ENCODE measurements at regions not wholly inside any gene's neighbourhood (a gene's known extent, or its start where the extent isn't known, plus 50 kb on each side); places are given as distances from the start of the nearest gene placed in this dataset.

DNA sequence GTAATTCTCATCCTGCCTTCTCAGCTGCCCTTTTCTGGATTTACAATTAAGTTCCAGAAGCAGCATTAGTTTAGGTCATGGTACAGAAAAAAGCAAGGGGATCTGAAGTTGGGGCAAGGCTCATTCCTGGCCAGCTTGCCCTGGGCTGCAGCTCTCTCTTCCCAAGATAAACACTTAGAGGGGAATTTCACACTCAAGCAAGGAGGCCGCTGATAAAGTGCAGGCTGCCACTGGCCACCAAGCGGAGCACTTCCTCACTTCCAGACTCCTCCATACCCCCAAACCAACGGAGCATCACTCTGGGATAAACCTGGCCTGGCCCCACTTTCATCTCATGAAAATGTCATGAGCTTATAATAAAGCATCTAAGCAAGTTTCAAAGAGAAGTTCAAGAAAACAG lies 445.5 kb upstream of the MKI67 start:
- H3K4me1 ChIP-seq (ENCODE audit: insufficient read depth, poor library complexity, severe bottlenecking), result no peaks in the 10 kb centered on the region
- peaks cover 4% of the 10 kb centered on the region for H3K27me3 ChIP-seq (ENCODE audit: insufficient read depth, poor library complexity, severe bottlenecking)
- H3K4me3 ChIP-seq (ENCODE audit: severe bottlenecking), result no peak overlapping the region
- ATAC-seq (ENCODE audit: low read depth) (no peak), DNase-seq (ENCODE audit: low spot score) (no peak)
- no peak overlapping the region for H3K27ac ChIP-seq (ENCODE audit: poor library complexity, severe bottlenecking)
- no peaks in the 10 kb centered on the region for H3K36me3 ChIP-seq (ENCODE audit: low read depth)
- TF ChIP-seq, protein P1, sequence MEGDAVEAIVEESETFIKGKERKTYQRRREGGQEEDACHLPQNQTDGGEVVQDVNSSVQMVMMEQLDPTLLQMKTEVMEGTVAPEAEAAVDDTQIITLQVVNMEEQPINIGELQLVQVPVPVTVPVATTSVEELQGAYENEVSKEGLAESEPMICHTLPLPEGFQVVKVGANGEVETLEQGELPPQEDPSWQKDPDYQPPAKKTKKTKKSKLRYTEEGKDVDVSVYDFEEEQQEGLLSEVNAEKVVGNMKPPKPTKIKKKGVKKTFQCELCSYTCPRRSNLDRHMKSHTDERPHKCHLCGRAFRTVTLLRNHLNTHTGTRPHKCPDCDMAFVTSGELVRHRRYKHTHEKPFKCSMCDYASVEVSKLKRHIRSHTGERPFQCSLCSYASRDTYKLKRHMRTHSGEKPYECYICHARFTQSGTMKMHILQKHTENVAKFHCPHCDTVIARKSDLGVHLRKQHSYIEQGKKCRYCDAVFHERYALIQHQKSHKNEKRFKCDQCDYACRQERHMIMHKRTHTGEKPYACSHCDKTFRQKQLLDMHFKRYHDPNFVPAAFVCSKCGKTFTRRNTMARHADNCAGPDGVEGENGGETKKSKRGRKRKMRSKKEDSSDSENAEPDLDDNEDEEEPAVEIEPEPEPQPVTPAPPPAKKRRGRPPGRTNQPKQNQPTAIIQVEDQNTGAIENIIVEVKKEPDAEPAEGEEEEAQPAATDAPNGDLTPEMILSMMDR (IDR thresholded peaks at IDR 0.05; ENCODE audit: poor library complexity, severe bottlenecking), result no peak
- H3K9me3 ChIP-seq (ENCODE audit: severe bottlenecking), result no peaks in the 10 kb centered on the region

DNA sequence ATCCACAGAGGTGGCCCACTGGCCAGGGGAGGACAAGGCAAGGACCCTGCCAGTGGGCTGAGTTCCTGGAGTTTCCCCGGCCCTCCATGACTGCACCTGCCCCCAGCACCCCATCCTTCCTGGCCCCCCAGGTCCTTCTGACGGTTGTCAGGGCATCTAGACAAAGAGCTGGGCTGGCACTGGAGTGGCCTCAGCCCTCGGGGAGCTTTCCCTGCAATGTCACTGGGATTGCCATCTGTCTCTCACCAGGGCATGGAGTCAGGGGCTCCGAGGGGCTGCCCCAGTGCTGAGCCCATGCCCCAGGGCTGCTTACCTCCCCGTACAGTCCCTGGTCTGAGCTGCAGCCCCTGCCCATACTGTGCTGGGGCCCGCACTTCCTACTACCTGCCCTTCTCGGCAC lies 446.5 kb upstream of the MKI67 start:
- H3K27me3 ChIP-seq (ENCODE audit: insufficient read depth, poor library complexity, severe bottlenecking), result peaks cover 4% of the 10 kb centered on the region
- H3K9me3 ChIP-seq (ENCODE audit: severe bottlenecking), result no peaks in the 10 kb centered on the region
- DNase-seq (ENCODE audit: low spot score), result no peak
- no peak for ATAC-seq (ENCODE audit: low read depth)
- no peaks in the 10 kb centered on the region for H3K4me1 ChIP-seq (ENCODE audit: insufficient read depth, poor library complexity, severe bottlenecking)
- TF ChIP-seq, protein P1 (IDR thresholded peaks at IDR 0.05; ENCODE audit: poor library complexity, severe bottlenecking), result no peak
- H3K4me3 ChIP-seq (ENCODE audit: severe bottlenecking), result no peak overlapping the region
- H3K27ac ChIP-seq (ENCODE audit: poor library complexity, severe bottlenecking), result no peak overlapping the region
- no peaks in the 10 kb centered on the region for H3K36me3 ChIP-seq (ENCODE audit: low read depth)

DNA sequence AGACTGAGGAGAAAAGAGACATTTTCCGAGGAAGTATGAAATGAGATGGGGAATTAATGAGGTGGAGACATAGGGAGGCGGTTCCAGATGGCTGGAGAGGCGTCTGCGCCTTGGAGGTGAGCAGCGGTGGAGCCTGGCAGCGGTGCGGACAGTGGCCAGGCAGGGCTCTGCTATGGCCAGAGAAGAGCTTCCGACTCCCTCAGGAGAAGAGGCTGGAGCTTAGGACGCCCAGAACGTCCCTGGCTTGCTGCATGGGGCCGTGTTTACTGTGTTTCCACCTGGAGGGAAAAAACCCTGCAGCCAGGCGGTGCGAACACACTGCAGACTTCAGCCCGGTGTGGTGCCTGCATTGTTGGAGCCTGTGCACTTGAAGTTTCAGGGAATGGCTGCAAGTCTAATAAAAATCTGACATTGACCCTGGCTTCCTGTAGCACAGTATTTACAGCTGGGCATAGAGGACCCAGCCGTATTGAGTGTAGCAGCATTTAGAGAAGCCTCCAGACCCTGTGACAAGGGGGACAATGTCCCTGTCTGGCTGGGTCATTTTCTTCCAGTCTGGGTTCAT lies 447.1 kb upstream of the MKI67 start:
- Histone ChIP-seq H3K9me3 (ENCODE audit: severe bottlenecking) (no peaks in the 10 kb centered on the region), H3K4me1 (ENCODE audit: insufficient read depth, poor library complexity, severe bottlenecking) (no peaks in the 10 kb centered on the region), H3K36me3 (ENCODE audit: low read depth) (no peaks in the 10 kb centered on the region), H3K4me3 (ENCODE audit: severe bottlenecking) (no peak overlapping the region), H3K27ac (ENCODE audit: poor library complexity, severe bottlenecking) (no peak overlapping the region), H3K27me3 (ENCODE audit: insufficient read depth, poor library complexity, severe bottlenecking) (peaks cover 4% of the 10 kb centered on the region)
- DNase-seq (ENCODE audit: low spot score) (no peak), ATAC-seq (ENCODE audit: low read depth) (no peak)
- TF ChIP-seq, protein P1 (IDR thresholded peaks at IDR 0.05; ENCODE audit: poor library complexity, severe bottlenecking), result no peak

DNA sequence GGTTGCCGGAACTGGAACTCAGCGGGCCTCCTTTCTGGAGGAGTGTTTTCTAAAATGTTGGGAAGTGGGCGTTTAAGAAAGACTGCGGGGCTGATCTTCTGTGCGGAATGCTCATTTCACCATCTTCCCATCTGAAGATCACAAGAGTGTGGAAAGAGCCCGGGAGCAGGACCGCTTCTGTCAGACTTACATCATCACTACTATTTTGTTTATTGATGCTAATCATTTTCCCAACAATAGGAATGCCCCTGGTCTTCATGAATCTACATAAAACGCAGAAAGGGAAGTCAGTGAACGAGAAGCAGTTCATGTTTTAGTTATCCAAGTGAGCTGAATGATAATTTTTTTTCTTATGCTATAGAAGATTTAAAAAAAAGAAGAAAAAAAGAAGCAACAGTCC lies 447.8 kb upstream of the MKI67 start:
- ATAC-seq (ENCODE audit: low read depth), result no peak
- DNase-seq (ENCODE audit: low spot score), result no peak
- H3K27me3 ChIP-seq (ENCODE audit: insufficient read depth, poor library complexity, severe bottlenecking), result peaks cover 4% of the 10 kb centered on the region

More for the DNA sequence above, 447.8 kb upstream of the MKI67 start:
- Histone ChIP-seq H3K4me3 (ENCODE audit: severe bottlenecking) (no peak overlapping the region), H3K36me3 (ENCODE audit: low read depth) (no peaks in the 10 kb centered on the region), H3K9me3 (ENCODE audit: severe bottlenecking) (no peaks in the 10 kb centered on the region), H3K4me1 (ENCODE audit: insufficient read depth, poor library complexity, severe bottlenecking) (no peaks in the 10 kb centered on the region), H3K27ac (ENCODE audit: poor library complexity, severe bottlenecking) (no peak overlapping the region)
- TF ChIP-seq, protein P1 (IDR thresholded peaks at IDR 0.05; ENCODE audit: poor library complexity, severe bottlenecking), result no peak

Measured in RWPE2 (cell line).